ENCODE measurements at regions not wholly inside any gene's neighbourhood (a gene's known extent, or its start where the extent isn't known, plus 50 kb on each side); places are given as distances from the start of the nearest gene placed in this dataset.

GRCh38 chr12:102728506-102729242, 188.4 kb downstream of the PAH start:
- TF ChIP-seq CTCF (IDR thresholded peaks at IDR 0.05; ENCODE audit: low read length): no peak
- TF ChIP-seq EZH2 (IDR thresholded peaks at IDR 0.05; ENCODE audit: borderline replicate concordance, low read length): no peak
